Fibroblast of lung (primary cell): ENCODE measurements at regions not wholly inside any gene's neighbourhood (a gene's known extent, or its start where the extent isn't known, plus 50 kb on each side); places are given as distances from the start of the nearest gene placed in this dataset.

Source experiments
- DNase-seq, 2 donors: peaks; one replicate each; pipeline versions ENCODE4 v3.0.0 to v3.0.0-alpha.2; 2010; ENCODE audit warnings: low read depth in 2 of 2
- H2AFZ ChIP-seq: 2 replicates; pipeline ENCODE4 v1.5.1; 2012; ENCODE audit warnings: low read length, control low read depth, inconsistent platforms
- H3K27ac ChIP-seq: 2 replicates; pipeline ENCODE4 v1.5.1; 2011; ENCODE audit warnings: low read length, control low read depth; ENCODE audit not compliant: insufficient read depth
- H3K27me3 ChIP-seq: 2 replicates; pipeline ENCODE4 v1.5.1; 2011; ENCODE audit warnings: mild to moderate bottlenecking, low read length; ENCODE audit not compliant: control insufficient read depth, insufficient read depth
- H3K36me3 ChIP-seq: 2 replicates; pipeline ENCODE4 v1.5.1; 2011; ENCODE audit warnings: low read length; ENCODE audit not compliant: control insufficient read depth, insufficient read depth
- H3K4me1 ChIP-seq: 2 replicates; pipeline ENCODE4 v1.5.1; 2011; ENCODE audit warnings: low read length; ENCODE audit not compliant: control insufficient read depth, insufficient read depth; ENCODE audit errors: extremely low read depth
- H3K4me2 ChIP-seq: 2 replicates; pipeline ENCODE4 v1.5.1; 2011; ENCODE audit warnings: low read length, control low read depth; ENCODE audit not compliant: insufficient read depth; ENCODE audit errors: extremely low read depth
- H3K4me3 ChIP-seq, 4 experiments: fragments of 200-600 bp in 1 of 4; sonication (generic) in 1 of 4; replicated peaks in 1 of 4; 2 replicates each; pipeline ENCODE4 v1.5.1; 2011 to 2016; ENCODE audit warnings: low read length in 4 of 4, low read depth in 3 of 4, mild to moderate bottlenecking in 3 of 4, control low read depth in 2 of 4, inconsistent platforms in 1 of 4, mixed read lengths in 1 of 4; ENCODE audit not compliant: insufficient read depth in 1 of 4; ENCODE audit errors: control extremely low read depth in 1 of 4
- H3K79me2 ChIP-seq: 2 replicates; pipeline ENCODE4 v1.5.1; 2012; ENCODE audit warnings: mild to moderate bottlenecking, low read length, inconsistent platforms; ENCODE audit not compliant: control insufficient read depth, insufficient read depth
- H3K9ac ChIP-seq: 2 replicates; pipeline ENCODE4 v1.5.1; 2011; ENCODE audit warnings: mild to moderate bottlenecking, low read length, control low read depth; ENCODE audit not compliant: insufficient read depth
- H3K9me3 ChIP-seq: 2 replicates; pipeline ENCODE4 v1.5.1; 2012; ENCODE audit warnings: low read depth, low read length; ENCODE audit not compliant: control insufficient read depth, insufficient read depth
- H4K20me1 ChIP-seq: 2 replicates; pipeline ENCODE4 v1.5.1; 2011; ENCODE audit warnings: low read length; ENCODE audit not compliant: control insufficient read depth, insufficient read depth; ENCODE audit errors: extremely low read depth
- CTCF ChIP-seq, 2 donors: IDR thresholded peaks in 1 of 2; conservative IDR thresholded peaks in 1 of 2; 1 replicate in 1 of 2; 2 replicates in 1 of 2; pipeline ENCODE4 v1.5.1; 2011 to 2012; ENCODE audit warnings: low read length in 2 of 2, control low read depth in 1 of 2, inconsistent platforms in 1 of 2, low read depth in 1 of 2, mild to moderate bottlenecking in 1 of 2
- EZH2 ChIP-seq: IDR thresholded peaks from 2 replicates; pipeline ENCODE4 v1.5.1; 2012; ENCODE audit warnings: low read length, control low read depth, mild to moderate bottlenecking; ENCODE audit errors: missing control alignments

GRCh38 chr11:130765406-130765805 is 150.9 kb downstream of the SNX19 start:
- H2AFZ ChIP-seq: no peak overlapping the region
- no peak for TF ChIP-seq EZH2
- no peak for TF ChIP-seq CTCF (conservative IDR thresholded peaks at IDR 0.05 in 1 of 2, IDR thresholded peaks at IDR 0.05 in 1 of 2; ENCODE audit: low read depth in 1 of 2, low read length in 2 of 2)
- no peak overlapping the region for H3K9ac ChIP-seq
- DNase-seq: no peak
- H3K36me3 ChIP-seq: no peaks in the 10 kb centered on the region
- no peaks in the 10 kb centered on the region for H3K79me2 ChIP-seq
- no peaks in the 10 kb centered on the region for H4K20me1 ChIP-seq
- H3K4me1 ChIP-seq: peaks cover 2% of the 10 kb centered on the region
- no peak overlapping the region for H3K4me3 ChIP-seq
- no peak overlapping the region for H3K4me2 ChIP-seq
- no peak overlapping the region for H3K27ac ChIP-seq
- H3K27me3 ChIP-seq: no peaks in the 10 kb centered on the region
- H3K9me3 ChIP-seq: no peaks in the 10 kb centered on the region

- no peaks in the 10 kb centered on the region for H3K79me2 ChIP-seq
- peaks cover 2% of the 10 kb centered on the region for H3K4me1 ChIP-seq
- no peaks in the 10 kb centered on the region for H4K20me1 ChIP-seq
- H3K36me3 ChIP-seq: no peaks in the 10 kb centered on the region
- no peak overlapping the region for H2AFZ ChIP-seq
- no peaks in the 10 kb centered on the region for H3K9me3 ChIP-seq
- H3K9ac ChIP-seq: no peak overlapping the region
- no peak overlapping the region for H3K27ac ChIP-seq
- no peak overlapping the region for H3K4me3 ChIP-seq
- H3K4me2 ChIP-seq: no peak overlapping the region
- no peak for TF ChIP-seq CTCF (conservative IDR thresholded peaks at IDR 0.05 in 1 of 2, IDR thresholded peaks at IDR 0.05 in 1 of 2; ENCODE audit: low read depth in 1 of 2, low read length in 2 of 2)
- no peak for TF ChIP-seq EZH2
- H3K27me3 ChIP-seq: no peaks in the 10 kb centered on the region
- DNase-seq: peak; percentile 36 to 43
Observed at GRCh38 chr11:130765951-130766649, 150.2 kb downstream of the SNX19 start.

- Histone ChIP-seq H3K79me2 (no peaks in the 10 kb centered on the region), H3K9ac (no peak overlapping the region), H3K27ac (no peak overlapping the region), H3K27me3 (no peaks in the 10 kb centered on the region), H3K4me1 (peaks cover 9% of the 10 kb centered on the region), H3K9me3 (no peaks in the 10 kb centered on the region), H2AFZ (no peak overlapping the region), H3K4me2 (no peak overlapping the region), H3K36me3 (no peaks in the 10 kb centered on the region), H4K20me1 (no peaks in the 10 kb centered on the region), H3K4me3 (no peak overlapping the region)
- TF ChIP-seq CTCF (conservative IDR thresholded peaks at IDR 0.05 in 1 of 2, IDR thresholded peaks at IDR 0.05 in 1 of 2; ENCODE audit: low read depth in 1 of 2, low read length in 2 of 2) (no peak), EZH2 (no peak)
- no peak for DNase-seq
Observed at GRCh38 chr11:130766650-130767565, 149.4 kb downstream of the SNX19 start.
